ENCODE measurements at regions not wholly inside any gene's neighbourhood (a gene's known extent, or its start where the extent isn't known, plus 50 kb on each side); places are given as distances from the start of the nearest gene placed in this dataset.

GRCh38 chr21:22892028-22892427 lies 1893.8 kb downstream of the NCAM2 start:
- no peaks in the 10 kb centered on the region for H3K4me1 ChIP-seq (ENCODE audit: control insufficient read depth, insufficient read depth, low read length)
- intact Hi-C loops (cut with micrococcal nuclease), result no loop called here
- no peak for TF ChIP-seq CTCF (IDR thresholded peaks at IDR 0.05)
- no peak overlapping the region for H3K27ac ChIP-seq (ENCODE audit: low read length)
- no peaks in the 10 kb centered on the region for H3K27me3 ChIP-seq (ENCODE audit: control insufficient read depth, insufficient read depth, low read length)
- WGBS (ENCODE audit: insufficient coverage), result 82% methylated on average over 2 of the region's 2 CpGs
- no peaks in the 10 kb centered on the region for H3K27me3 Mint-ChIP-seq (ENCODE audit: low read depth in 2 of 2)
- DNase-seq (no peak), ATAC-seq (no peak)
- no peak overlapping the region for H3K4me3 Mint-ChIP-seq
- H3K36me3 Mint-ChIP-seq, result no peaks in the 10 kb centered on the region
- H3K36me3 ChIP-seq (ENCODE audit: control insufficient read depth, insufficient read depth, low read length), result no peaks in the 10 kb centered on the region
- H3K9me3 Mint-ChIP-seq, result peaks cover 8 to 10% of the 10 kb centered on the region in 2 donors
- no peaks in the 10 kb centered on the region for H3K4me1 Mint-ChIP-seq
- H3K4me3 ChIP-seq (ENCODE audit: low read length), result no peak overlapping the region
- H3K27ac Mint-ChIP-seq, result no peak overlapping the region
- H3K9me3 ChIP-seq (ENCODE audit: control insufficient read depth, insufficient read depth, low read length), result no peaks in the 10 kb centered on the region

- no peaks in the 10 kb centered on the region for H3K36me3 ChIP-seq (ENCODE audit: control insufficient read depth, insufficient read depth, low read length)
- H3K4me3 ChIP-seq (ENCODE audit: low read length), result no peak overlapping the region
- no peaks in the 10 kb centered on the region for H3K9me3 ChIP-seq (ENCODE audit: control insufficient read depth, insufficient read depth, low read length)
- Mint-ChIP-seq H3K4me3 (no peak overlapping the region), H3K36me3 (no peaks in the 10 kb centered on the region), H3K27ac (no peak overlapping the region), H3K27me3 (ENCODE audit: low read depth in 2 of 2) (no peaks in the 10 kb centered on the region), H3K9me3 (peaks cover 7 to 10% of the 10 kb centered on the region in 2 donors), H3K4me1 (no peaks in the 10 kb centered on the region)
- DNase-seq (no peak), ATAC-seq (no peak)
- no peaks in the 10 kb centered on the region for H3K4me1 ChIP-seq (ENCODE audit: control insufficient read depth, insufficient read depth, low read length)
- no peak for TF ChIP-seq CTCF (IDR thresholded peaks at IDR 0.05)
- no peak overlapping the region for H3K27ac ChIP-seq (ENCODE audit: low read length)
- intact Hi-C loops (cut with micrococcal nuclease), result no loop called here
- H3K27me3 ChIP-seq (ENCODE audit: control insufficient read depth, insufficient read depth, low read length), result no peaks in the 10 kb centered on the region
- WGBS (ENCODE audit: insufficient coverage), result no CpG with 5 or more reads among the region's 1 CpG
Measured at GRCh38 chr21:22892740-22893139, 1894.5 kb downstream of the NCAM2 start.

GRCh38 chr21:22898051-22898665 lies 1899.9 kb downstream of the NCAM2 start:
- DNase-seq, result no peak
- no peaks in the 10 kb centered on the region for H3K27me3 Mint-ChIP-seq (ENCODE audit: low read depth in 2 of 2)
- no peak for TF ChIP-seq CTCF (IDR thresholded peaks at IDR 0.05)
- Histone ChIP-seq H3K4me1 (ENCODE audit: control insufficient read depth, insufficient read depth, low read length) (no peaks in the 10 kb centered on the region), H3K27me3 (ENCODE audit: control insufficient read depth, insufficient read depth, low read length) (no peaks in the 10 kb centered on the region), H3K9me3 (ENCODE audit: control insufficient read depth, insufficient read depth, low read length) (peaks cover 3% of the 10 kb centered on the region), H3K4me3 (ENCODE audit: low read length) (no peak overlapping the region), H3K27ac (ENCODE audit: low read length) (no peak overlapping the region), H3K36me3 (ENCODE audit: control insufficient read depth, insufficient read depth, low read length) (no peaks in the 10 kb centered on the region)
- no peak for ATAC-seq
- H3K36me3 Mint-ChIP-seq, result no peaks in the 10 kb centered on the region
- no peak overlapping the region for H3K4me3 Mint-ChIP-seq
- 47% methylated on average over 5 of the region's 5 CpGs for WGBS (ENCODE audit: insufficient coverage)
- H3K27ac Mint-ChIP-seq, result no peak overlapping the region
- H3K4me1 Mint-ChIP-seq, result no peaks in the 10 kb centered on the region
- intact Hi-C loops (cut with micrococcal nuclease), result no loop called here
- peaks cover 0 to 6% of the 10 kb centered on the region in 2 donors for H3K9me3 Mint-ChIP-seq

- Mint-ChIP-seq H3K27ac (no peak overlapping the region), H3K4me3 (no peak overlapping the region), H3K9me3 (peaks cover 3 to 6% of the 10 kb centered on the region in 2 donors), H3K27me3 (ENCODE audit: low read depth in 2 of 2) (no peaks in the 10 kb centered on the region), H3K36me3 (no peaks in the 10 kb centered on the region), H3K4me1 (no peaks in the 10 kb centered on the region)
- Histone ChIP-seq H3K4me1 (ENCODE audit: control insufficient read depth, insufficient read depth, low read length) (no peaks in the 10 kb centered on the region), H3K36me3 (ENCODE audit: control insufficient read depth, insufficient read depth, low read length) (no peaks in the 10 kb centered on the region), H3K27ac (ENCODE audit: low read length) (no peak overlapping the region), H3K4me3 (ENCODE audit: low read length) (no peak overlapping the region), H3K27me3 (ENCODE audit: control insufficient read depth, insufficient read depth, low read length) (no peaks in the 10 kb centered on the region), H3K9me3 (ENCODE audit: control insufficient read depth, insufficient read depth, low read length) (peaks cover 3% of the 10 kb centered on the region)
- intact Hi-C loops (cut with micrococcal nuclease), result no loop called here
- DNase-seq (no peak), ATAC-seq (no peak)
- no peak for TF ChIP-seq CTCF (IDR thresholded peaks at IDR 0.05)
- WGBS (ENCODE audit: insufficient coverage), result 15% methylated on average over 2 of the region's 2 CpGs
Measured at GRCh38 chr21:22900490-22900889, 1902.3 kb downstream of the NCAM2 start.

All from natural killer cell (primary cell).